Keratinocyte (primary cell): ENCODE measurements at regions not wholly inside any gene's neighbourhood (a gene's known extent, or its start where the extent isn't known, plus 50 kb on each side); places are given as distances from the start of the nearest gene placed in this dataset.

Experiments used
- DNase-seq: peaks from one replicate; pipeline ENCODE4 v3.0.0-alpha.2; 2011; ENCODE audit warnings: low read depth, missing footprints, low spot score
- FAIRE-seq: peaks from 2 replicates; lab custom pipeline; 2011; peaks lifted over from hg19 to GRCh38; lab: Jason Lieb, UNC
- H2AFZ ChIP-seq: 2 replicates; pipeline ENCODE4 v1.6.0; 2012; ENCODE audit warnings: low read length, control low read depth, inconsistent platforms; ENCODE audit not compliant: control insufficient read depth
- H3K27ac ChIP-seq: 2 replicates; pipeline ENCODE4 v1.5.1; 2011; ENCODE audit warnings: low read length; ENCODE audit not compliant: control insufficient read depth, insufficient read depth
- H3K27me3 ChIP-seq: 3 replicates; pipeline ENCODE4 v1.6.0; 2011; ENCODE audit warnings: low read length; ENCODE audit not compliant: control insufficient read depth, insufficient read depth; ENCODE audit errors: extremely low read depth
- H3K36me3 ChIP-seq, 2 experiments: 2 replicates in 1 of 2; 3 replicates in 1 of 2; pipeline ENCODE4 v1.5.1; 2011; ENCODE audit warnings: low read length in 2 of 2, mild to moderate bottlenecking in 1 of 2; ENCODE audit not compliant: control insufficient read depth in 2 of 2, insufficient read depth in 2 of 2; ENCODE audit errors: extremely low read depth in 1 of 2
- H3K4me1 ChIP-seq: 3 replicates; pipeline ENCODE4 v1.5.1; 2011; ENCODE audit warnings: low read length; ENCODE audit not compliant: control insufficient read depth, insufficient read depth; ENCODE audit errors: extremely low read depth
- H3K4me2 ChIP-seq: 3 replicates; pipeline ENCODE4 v1.6.0; 2011; ENCODE audit warnings: low read depth, low read length; ENCODE audit not compliant: control insufficient read depth, insufficient read depth; ENCODE audit errors: extremely low read depth
- H3K4me3 ChIP-seq, 3 experiments: fragments of 200-600 bp in 1 of 3; sonication (generic) in 1 of 3; 2 replicates in 2 of 3; 3 replicates in 1 of 3; pipeline ENCODE4 v1.5.1; 2011 to 2016; ENCODE audit warnings: low read length in 3 of 3, mild to moderate bottlenecking in 3 of 3, control low read depth in 2 of 3, inconsistent platforms in 1 of 3, low read depth in 1 of 3, mixed read lengths in 1 of 3, mixed run types in 1 of 3, moderate library complexity in 1 of 3; ENCODE audit not compliant: control insufficient read depth in 2 of 3, insufficient read depth in 2 of 3; ENCODE audit errors: extremely low read depth in 1 of 3
- H3K79me2 ChIP-seq: 2 replicates; pipeline ENCODE4 v1.6.0; 2012; ENCODE audit warnings: low read length; ENCODE audit not compliant: control insufficient read depth, insufficient read depth
- H3K9ac ChIP-seq: 3 replicates; pipeline ENCODE4 v1.6.0; 2011; ENCODE audit warnings: low read length; ENCODE audit not compliant: control insufficient read depth, insufficient read depth; ENCODE audit errors: extremely low read depth
- H3K9me1 ChIP-seq: 3 replicates; pipeline ENCODE4 v1.6.0; 2011; ENCODE audit warnings: low read length; ENCODE audit not compliant: control insufficient read depth, insufficient read depth; ENCODE audit errors: extremely low read depth
- H3K9me3 ChIP-seq: 2 replicates; pipeline ENCODE4 v1.5.1; 2012; ENCODE audit warnings: low read depth, low read length; ENCODE audit not compliant: control insufficient read depth
- H4K20me1 ChIP-seq: 3 replicates; pipeline ENCODE4 v1.6.0; 2011; ENCODE audit warnings: low read length; ENCODE audit not compliant: control insufficient read depth, insufficient read depth; ENCODE audit errors: extremely low read depth
- EZH2 ChIP-seq: IDR thresholded peaks from one replicate; pipeline ENCODE4 v1.6.1; 2012; ENCODE audit warnings: inconsistent platforms, mild to moderate bottlenecking, low read length, moderate library complexity
- dilution Hi-C: fragments of 300-500 bp; cut with MboI; formaldehyde crosslinking; loops from one replicate; pipeline ENCODE4 v1.7.0; 2020; ENCODE audit warnings: low sequenced_read_pairs; ENCODE audit not compliant: extremely low pct_ligation_motif_present
- TF ChIP-seq, protein P1 (sequence below), 3 experiments: IDR thresholded peaks in 1 of 3; conservative IDR thresholded peaks in 1 of 3; optimal IDR thresholded peaks in 1 of 3; 2 replicates in 2 of 3; 3 replicates in 1 of 3; pipeline versions ENCODE3 to v1.5.1; 2011; ENCODE audit warnings: low read length in 3 of 3, mild to moderate bottlenecking in 3 of 3, moderate library complexity in 2 of 3, control low read depth in 1 of 3, inconsistent platforms in 1 of 3; ENCODE audit not compliant: insufficient read depth in 2 of 3; ENCODE audit errors: extremely low read depth in 1 of 3

DNA sequence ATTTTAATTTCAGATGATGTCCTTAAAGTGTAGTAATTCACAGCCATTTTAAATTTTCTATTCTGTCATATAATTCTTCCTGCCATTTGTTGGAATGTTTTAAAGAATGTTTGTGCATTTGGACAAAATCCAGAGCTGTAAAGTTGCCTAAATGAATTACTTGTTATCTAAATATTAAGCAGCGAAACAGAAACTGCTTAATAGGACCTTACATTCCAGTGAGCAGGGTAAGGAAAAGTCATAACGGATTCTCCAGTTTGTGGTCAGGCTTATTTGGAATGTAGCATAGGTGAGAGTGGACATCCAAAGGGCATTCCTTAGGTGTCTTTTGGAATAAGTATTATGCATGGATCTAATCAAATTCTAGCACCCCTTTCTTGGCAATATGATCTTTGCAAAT, 410.4 kb upstream of the PTPRD start:
- no peak for FAIRE-seq
- no peak for DNase-seq
- H3K4me3 ChIP-seq = no peak overlapping the region
- H3K27me3 ChIP-seq = no peaks in the 10 kb centered on the region
- no peaks in the 10 kb centered on the region for H3K9me3 ChIP-seq
- no peak overlapping the region for H2AFZ ChIP-seq
- dilution Hi-C loops = no loop called here
- TF ChIP-seq, protein P1, sequence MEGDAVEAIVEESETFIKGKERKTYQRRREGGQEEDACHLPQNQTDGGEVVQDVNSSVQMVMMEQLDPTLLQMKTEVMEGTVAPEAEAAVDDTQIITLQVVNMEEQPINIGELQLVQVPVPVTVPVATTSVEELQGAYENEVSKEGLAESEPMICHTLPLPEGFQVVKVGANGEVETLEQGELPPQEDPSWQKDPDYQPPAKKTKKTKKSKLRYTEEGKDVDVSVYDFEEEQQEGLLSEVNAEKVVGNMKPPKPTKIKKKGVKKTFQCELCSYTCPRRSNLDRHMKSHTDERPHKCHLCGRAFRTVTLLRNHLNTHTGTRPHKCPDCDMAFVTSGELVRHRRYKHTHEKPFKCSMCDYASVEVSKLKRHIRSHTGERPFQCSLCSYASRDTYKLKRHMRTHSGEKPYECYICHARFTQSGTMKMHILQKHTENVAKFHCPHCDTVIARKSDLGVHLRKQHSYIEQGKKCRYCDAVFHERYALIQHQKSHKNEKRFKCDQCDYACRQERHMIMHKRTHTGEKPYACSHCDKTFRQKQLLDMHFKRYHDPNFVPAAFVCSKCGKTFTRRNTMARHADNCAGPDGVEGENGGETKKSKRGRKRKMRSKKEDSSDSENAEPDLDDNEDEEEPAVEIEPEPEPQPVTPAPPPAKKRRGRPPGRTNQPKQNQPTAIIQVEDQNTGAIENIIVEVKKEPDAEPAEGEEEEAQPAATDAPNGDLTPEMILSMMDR (optimal IDR thresholded peaks at IDR 0.05 in 1 of 3, IDR thresholded peaks at IDR 0.05 in 1 of 3, conservative IDR thresholded peaks at IDR 0.05 in 1 of 3; ENCODE audit: extremely low read depth in 1 of 3, insufficient read depth in 2 of 3, low read length in 3 of 3) = no peak
- TF ChIP-seq EZH2 = no peak
- no peaks in the 10 kb centered on the region for H3K36me3 ChIP-seq
- no peaks in the 10 kb centered on the region for H4K20me1 ChIP-seq
- no peaks in the 10 kb centered on the region for H3K4me1 ChIP-seq
- no peaks in the 10 kb centered on the region for H3K79me2 ChIP-seq
- no peaks in the 10 kb centered on the region for H3K9me1 ChIP-seq
- no peak overlapping the region for H3K27ac ChIP-seq
- no peak overlapping the region for H3K9ac ChIP-seq
- H3K4me2 ChIP-seq = no peak overlapping the region

DNA sequence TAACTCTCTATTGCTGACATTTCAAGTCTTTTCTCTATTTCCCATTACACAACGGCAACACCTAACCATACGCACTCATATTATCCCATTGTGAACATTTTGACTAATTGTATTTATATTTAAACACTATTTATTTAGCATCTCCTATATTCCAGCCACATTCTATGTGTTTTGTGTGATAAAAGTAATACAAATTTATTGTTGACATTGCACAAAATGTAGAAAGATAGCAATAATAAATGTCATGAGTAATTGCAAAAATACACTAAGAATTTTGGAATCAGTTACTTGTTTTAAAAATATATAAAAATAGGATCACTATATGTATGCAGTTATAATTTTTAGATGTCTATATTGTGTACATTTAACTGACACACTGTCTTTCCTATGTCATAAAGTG, 413.0 kb upstream of the PTPRD start:
- Histone ChIP-seq H3K79me2 (no peaks in the 10 kb centered on the region), H3K9me1 (no peaks in the 10 kb centered on the region)
- dilution Hi-C loops = no loop called here

More for the DNA sequence above, 413.0 kb upstream of the PTPRD start:
- Histone ChIP-seq H2AFZ (no peak overlapping the region), H3K9me3 (no peaks in the 10 kb centered on the region), H3K27ac (no peak overlapping the region), H3K36me3 (no peaks in the 10 kb centered on the region), H3K4me3 (no peak overlapping the region), H3K27me3 (no peaks in the 10 kb centered on the region), H3K4me1 (no peaks in the 10 kb centered on the region), H3K4me2 (no peak overlapping the region), H4K20me1 (no peaks in the 10 kb centered on the region), H3K9ac (no peak overlapping the region)
- FAIRE-seq (no peak), DNase-seq (no peak)
- TF ChIP-seq, protein P1 (optimal IDR thresholded peaks at IDR 0.05 in 1 of 3, IDR thresholded peaks at IDR 0.05 in 1 of 3, conservative IDR thresholded peaks at IDR 0.05 in 1 of 3; ENCODE audit: extremely low read depth in 1 of 3, insufficient read depth in 2 of 3, low read length in 3 of 3) = no peak
- no peak for TF ChIP-seq EZH2
